EL (cell line): ENCODE measurements at regions not wholly inside any gene's neighbourhood (a gene's known extent, or its start where the extent isn't known, plus 50 kb on each side); places are given as distances from the start of the nearest gene placed in this dataset.

ENCODE experiments used
- DNase-seq: peaks from one replicate; pipeline ENCODE4 v3.0.0-alpha.2; 2016

DNA sequence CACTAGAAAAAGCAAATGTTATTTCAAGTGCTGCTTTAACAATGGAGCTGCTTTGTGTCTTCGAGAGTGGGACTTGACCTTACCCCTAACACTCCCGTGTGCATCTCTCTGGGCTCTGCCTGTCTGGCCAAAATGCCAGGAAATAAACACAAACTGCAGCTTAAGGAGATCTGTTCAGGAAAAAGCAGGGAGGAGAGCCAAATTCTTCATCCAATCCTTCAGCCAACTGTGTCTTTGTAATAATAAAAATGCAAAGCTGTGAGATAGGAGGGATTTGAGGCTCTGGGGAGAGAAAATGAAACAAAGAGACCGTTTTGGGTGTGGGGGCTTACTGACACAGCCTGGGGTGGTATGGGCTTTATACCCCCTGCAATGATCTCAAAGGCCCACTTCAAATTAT lies 85.8 kb upstream of the WSCD2 start:
- no peak for DNase-seq

DNA sequence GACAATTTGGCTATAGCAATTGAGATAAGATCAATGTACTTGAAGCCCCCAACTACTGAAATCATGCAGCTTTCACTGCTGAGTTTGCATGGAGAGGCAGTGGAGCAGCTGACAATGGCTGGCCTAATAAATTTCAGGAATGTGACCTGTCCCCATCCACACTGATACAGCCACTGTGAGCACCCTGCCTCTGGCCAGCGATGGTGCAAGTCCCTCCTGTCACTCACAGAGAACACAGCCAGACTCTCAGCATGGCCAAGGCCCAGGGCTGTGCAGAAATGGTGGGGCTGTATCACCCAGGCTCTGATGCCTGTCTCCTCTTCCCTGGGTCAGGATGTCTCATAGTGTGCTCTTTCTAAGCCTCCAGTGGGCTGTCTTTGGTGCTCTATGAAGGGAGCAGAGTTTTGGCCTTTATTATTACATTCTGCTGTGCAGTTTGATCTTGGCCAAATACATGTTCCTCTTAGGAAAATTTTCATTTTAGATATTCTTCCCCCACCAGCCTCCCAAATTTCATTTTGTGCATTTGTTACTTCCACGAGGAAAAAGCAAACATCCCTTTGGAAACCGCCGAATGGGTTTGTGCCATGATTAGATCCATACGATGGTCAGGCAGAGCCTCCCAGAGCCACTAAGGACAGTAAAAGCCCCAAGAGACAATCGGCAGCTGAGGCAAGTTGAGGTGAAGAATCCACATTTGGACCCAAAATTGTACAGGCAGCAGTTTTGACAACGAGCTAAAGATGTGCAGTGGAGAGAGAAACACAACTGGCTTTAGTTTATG lies 85.1 kb upstream of the WSCD2 start:
- DNase-seq = no peak

DNA sequence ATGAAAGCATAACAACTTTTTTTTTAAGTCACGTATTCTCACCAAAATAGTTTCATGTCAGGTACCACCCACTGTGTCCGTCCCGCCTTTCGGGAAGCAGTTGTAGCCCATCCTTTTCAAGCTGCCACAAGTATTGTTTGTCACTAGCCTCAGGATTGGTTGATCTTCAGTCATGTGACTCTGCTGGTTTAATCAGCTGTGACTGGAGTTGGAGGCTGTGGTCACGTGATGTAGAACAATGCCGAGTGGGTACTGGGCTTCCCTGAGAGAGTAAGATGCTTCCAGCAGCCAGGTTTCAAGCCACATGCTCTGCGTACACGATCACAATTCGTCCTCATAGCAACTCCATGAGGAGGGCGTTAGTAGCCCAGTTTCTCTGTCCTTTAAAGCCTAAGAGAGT lies 83.0 kb upstream of the WSCD2 start:
- DNase-seq = no peak

DNA sequence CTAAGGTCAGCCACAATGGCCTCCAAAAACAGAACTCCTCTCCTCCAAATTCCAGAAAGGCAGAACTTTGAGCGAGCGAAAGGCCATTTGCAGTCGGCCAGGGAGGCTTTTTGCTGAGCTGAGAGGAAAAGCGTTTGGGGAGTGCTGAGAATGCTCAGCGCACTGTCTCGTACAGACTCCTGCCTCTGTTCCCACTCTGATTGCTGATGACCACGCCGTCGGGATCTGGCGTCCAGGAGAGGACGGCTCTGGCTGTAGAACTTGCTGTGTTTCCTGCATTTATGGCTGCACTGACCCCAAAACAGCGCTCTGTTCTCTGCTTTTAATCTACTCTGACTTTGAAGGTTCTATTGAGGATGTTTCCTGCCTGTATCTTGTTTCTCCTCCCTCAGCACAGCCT lies 82.4 kb upstream of the WSCD2 start:
- no peak for DNase-seq

DNA sequence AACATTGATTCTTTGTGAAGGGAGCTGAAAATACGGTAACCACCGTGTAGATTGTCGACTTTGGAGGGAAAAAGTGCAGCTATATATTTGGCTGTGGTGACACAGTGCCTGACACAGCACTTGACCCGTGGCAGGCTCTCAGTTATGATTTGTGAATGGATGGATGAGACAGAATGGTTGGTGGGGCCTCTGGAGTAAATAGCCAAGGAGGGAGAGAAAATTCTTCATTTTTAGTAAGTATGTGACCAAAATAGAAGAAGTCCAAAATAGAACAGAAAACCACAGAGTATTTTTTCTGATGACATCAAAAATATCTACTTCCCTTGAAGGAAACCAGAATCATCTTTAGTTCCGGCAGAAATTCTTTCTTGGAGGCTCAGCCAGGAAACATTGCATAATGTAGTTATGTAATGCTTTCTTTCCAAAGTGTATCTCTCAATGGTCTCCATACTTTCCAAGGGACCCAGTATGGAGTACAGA lies 82.0 kb upstream of the WSCD2 start:
- DNase-seq = no peak

DNA sequence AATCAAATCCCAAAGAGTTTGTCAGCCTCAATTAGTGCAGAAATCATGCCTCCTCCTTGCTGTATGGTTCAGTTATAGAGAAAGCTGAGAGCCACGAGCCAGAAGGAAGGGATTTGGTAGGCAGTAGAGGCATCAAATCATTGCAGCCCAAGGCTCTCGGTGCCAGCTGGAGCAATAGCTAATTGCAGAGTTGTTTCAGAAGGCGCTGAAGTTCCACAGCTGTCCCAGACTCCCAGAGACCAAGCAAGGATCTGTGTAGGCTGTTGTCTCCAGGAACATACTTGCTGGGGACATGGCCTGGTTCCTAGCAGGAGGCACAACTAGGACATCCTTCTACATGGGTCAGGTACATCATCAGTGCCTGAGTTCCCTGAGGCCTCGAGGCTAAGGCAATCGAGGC lies 80.4 kb upstream of the WSCD2 start:
- no peak for DNase-seq

DNA sequence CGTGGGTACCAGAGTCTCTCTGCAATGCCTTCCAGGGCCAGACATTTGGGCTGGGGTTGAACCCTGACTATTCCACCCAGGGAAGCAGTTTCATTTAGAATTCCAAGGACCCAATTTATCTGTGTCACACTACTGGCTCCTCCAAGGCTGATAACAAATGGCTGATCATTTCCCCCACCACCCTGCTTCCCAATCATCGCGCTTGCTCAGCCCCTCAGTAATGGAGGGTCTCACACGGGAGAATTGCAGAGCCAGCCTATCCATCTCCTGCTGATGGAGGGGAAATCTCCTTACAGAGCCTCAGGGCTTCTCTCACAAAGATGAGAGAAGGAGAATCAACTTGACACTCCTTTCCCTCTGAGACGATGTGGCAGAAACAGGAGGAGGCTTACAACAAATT lies 78.4 kb upstream of the WSCD2 start:
- no peak for DNase-seq

DNA sequence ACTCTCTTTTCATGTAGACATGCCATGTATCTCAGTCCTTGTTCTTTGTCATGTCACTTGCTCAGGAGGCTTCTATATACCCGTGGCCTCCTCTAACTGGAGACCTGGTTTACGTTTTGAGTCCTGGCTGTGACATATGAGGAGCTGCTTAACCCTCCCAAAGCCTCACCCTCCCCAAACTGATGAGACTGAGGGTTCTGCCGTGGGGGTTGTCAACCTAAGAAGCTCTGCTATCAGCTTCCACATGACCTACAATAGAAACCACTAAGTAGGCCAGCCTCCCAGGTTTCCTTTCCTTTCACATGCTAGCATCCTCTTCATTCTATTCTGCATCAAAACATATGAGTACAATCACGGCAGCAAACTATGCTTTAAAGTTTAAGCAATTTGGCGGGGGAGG lies 76.8 kb upstream of the WSCD2 start:
- no peak for DNase-seq

DNA sequence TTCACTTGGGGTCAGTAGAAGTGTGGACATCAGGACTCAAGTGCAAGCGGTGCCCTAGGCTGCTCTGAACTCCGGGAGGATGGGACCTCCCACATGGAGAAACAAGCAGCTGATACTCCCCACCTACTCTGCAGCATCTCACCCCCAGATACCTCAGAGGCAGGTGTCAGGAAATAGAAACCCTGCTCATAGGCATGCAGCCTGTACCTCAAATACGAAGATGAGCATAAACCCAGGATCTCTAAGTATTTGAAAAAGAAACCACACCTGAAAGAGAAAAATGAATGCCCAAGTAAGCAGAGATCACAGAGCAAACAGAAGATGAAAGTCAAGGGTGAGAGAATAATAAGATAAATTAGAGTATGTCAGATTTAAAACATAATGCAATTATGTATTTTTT lies 75.6 kb upstream of the WSCD2 start:
- no peak for DNase-seq

DNA sequence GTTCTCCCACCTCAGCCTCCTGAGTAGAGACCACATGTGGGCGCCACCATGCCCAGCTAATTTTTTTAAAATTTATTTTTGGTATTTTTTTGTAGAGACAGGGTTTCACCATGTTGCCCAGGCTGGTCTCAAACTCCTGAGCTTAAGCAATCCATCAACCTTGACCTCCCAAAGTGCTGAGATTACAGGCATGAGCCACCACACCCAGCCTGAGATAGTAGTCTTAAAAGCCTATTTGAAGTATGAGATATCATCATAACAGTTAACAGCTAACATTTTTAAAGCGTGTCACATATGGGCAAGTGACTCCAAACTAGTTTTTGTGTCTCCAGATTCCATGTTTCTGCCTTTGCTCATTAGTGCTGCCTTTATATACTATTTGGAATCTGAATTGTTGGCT lies 74.6 kb upstream of the WSCD2 start:
- DNase-seq = no peak

DNA sequence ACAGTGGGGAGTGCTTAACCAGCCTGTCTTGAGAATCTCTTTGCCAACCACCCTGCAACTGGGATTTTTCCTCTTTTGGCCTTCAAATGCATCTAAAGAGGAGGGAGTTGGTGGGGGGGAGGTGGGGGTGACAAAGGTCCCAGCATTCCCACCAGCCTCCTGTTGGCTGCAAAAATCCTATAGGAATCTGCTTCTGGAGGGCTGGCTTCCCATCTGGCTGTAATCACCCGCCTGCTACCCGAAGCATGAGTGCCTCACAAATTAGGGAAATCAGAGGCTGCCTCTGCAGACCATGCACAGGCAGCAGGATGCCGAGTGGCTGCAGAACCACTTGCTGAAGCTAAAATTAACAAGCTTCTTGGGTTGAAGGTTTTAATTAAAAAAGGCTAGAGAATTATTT lies 73.9 kb upstream of the WSCD2 start:
- no peak for DNase-seq

DNA sequence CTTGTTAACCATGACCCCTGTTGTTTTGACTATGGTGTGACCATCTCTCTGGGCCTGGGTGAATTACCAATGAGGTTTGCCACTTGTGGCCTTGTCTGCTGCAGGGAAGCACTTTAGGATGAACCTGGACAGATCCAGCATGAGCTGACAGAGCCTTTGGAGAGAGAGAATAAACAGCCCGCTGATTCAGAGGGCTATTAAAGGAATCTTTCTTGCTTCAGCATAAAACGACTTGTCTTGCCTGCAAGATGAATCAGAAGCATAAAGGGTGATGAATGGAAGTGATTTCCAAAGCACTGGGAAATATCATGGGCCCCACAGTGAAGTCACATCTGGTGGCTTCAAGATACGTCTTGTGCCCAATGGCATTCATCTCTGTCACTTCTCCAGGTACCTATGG lies 69.0 kb upstream of the WSCD2 start:
- no peak for DNase-seq

DNA sequence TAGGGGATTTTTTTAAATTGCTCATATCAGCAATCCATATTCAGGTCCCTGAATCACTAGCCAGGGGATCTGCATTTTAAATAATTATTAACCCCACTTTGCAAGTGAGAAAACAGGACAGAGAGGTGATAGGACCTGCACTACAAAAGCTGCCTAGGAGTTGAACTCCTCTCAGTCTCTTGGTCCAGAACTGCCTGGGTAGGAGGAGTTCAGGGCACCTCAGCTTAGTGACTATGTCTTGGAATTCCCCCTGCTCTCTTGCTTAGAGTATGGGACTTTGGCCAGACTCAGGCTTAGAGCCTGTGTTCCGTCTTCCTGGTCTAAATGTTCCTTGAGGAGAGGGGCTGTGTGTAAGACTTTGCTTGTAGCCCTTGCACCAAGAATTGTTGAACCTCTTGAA lies 68.2 kb upstream of the WSCD2 start:
- DNase-seq = no peak

DNA sequence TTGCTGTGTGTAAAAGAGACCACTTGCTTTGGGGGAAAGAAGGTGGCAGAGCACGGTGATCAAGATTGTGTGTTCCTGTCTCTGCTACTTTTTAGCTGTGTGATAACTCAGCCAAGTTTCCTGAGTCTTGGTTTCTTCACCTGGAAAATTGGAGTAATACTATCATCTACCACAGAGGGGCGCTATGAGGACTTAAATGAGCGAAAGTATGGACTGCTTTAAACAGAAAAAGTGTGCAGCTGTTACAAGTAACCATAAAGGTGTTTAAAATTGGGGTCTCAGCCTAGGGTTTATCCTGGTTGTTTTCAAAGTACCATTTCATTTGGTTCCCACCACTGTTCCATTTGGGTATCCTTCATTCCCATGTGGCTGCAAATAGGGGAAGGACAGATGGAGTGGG lies 65.9 kb upstream of the WSCD2 start:
- DNase-seq = peak; percentile 18

DNA sequence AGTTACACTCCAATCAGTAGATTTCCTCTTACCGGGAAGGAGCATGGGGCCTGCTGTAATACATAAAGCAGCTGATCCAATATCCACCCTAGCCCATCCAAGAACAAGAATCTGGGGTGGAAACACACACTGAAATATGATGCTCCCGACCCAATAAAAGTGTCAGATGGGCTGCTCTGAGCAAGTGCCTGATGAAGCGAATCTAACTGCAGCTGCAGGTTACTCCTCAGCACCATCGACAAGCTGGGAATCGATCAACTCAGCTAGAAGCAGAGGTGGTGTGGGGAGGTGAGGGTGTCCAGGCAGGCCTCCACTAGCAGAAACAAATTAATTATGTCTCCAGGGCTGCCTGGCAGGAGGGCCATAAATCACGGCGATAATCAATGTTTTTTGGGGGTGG lies 64.0 kb upstream of the WSCD2 start:
- no peak for DNase-seq

DNA sequence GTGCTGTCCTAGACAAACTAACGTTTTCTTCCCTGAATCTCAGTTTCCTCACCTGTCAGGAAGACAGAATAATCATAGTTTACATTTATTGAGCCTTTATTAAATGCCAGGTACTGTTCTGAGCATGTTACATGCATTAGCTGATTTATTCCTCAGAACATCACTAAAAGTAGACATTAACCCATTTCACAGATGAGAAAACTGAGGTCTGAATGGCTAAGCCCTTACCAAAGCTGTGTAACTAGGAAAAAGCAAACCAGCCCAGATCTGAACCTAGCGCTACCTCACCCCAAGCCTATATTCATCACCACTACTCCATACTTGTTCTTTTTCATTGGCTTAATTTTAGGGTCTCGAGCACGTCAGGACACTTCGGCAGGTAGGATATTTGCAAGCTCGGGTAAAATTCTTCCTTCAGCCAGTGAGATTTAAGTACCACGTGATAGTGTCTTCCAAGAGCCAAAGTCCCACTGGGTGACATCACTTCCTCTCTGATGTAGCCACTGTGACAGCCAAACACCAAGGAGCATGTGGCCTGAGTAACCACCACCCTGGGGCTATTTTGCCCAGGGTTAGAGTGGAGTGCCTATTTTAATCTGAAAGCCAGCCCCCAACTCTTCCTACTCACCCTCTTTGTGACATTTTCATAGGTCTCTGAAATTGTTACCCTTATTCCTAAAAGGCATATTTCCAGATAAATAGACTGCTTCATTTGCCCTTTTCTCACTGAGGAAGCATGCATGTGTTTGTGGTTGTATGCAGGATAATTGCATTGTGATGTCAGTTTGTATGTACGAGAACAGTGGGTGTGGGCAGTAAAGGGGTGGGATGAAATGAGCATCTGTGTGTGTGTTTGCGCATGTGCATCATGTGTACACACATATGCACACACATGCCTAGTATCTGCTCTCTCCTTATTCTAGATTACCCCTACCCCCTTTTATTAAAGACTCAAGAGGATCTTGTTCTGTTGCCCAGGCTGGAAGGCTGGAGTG lies 62.2 kb upstream of the WSCD2 start:
- peak; percentile 5 for DNase-seq

DNA sequence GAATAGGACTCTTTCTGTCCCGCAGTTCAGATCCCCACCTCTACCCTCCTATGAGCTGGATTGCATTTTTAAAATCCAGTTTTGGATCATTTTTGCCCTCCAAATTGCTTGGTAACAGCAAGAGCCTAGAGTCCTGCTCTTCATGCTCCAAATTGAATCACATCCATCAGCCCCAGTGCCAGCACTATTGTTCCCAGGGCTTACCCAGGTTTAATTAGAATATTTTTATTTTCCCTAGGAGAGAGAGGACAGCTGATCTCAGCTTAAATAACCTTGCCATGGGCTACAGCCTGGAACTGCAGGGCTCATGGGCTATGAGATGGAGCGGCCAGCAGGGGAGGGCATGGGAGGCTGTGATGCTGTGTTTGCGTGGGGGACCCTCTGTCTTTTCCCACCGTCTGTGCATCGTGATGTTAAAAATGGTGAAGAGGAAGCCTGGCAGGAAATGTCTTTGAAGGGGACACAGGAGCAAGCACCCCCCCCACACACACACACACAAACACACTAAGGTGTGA lies 59.4 kb upstream of the WSCD2 start:
- no peak for DNase-seq

DNA sequence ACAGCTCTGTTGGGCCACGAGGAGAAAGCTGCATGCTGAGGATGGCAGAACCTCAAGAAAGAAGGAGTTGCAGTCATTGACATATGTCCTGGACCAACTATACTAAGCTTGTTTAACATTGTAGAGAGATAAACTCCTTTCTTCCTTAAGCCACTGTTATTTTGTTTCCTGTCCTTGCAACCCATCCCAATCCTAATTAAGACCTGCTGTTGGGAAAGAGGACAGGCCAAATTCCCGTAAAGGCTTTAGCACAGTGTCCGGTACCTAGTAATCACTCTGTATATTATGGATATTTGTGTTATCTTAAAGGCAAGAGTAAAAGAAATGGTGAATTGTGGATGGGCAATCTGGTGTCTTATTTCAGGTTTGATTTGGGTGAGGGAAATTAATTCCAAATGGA lies 53.5 kb upstream of the WSCD2 start:
- no peak for DNase-seq

DNA sequence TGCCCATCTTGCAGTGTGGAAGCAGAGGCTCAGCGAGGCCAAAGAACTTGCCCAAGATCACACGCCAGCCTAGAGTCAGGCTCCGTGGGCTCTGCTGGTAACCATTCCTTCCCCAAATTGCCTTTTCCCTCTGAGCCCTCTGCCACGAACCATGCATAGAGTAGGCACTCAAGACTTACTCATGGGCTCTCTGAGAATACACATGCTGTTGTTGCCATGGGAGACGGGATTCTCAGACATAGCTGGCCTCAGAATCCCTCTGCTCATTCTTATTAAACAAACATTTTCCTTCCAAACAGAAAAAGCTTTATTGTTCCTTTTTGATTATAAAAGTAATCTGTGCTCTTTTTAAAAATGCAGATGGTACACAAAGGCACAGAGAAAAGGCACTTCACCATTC lies 52.5 kb upstream of the WSCD2 start:
- no peak for DNase-seq

DNA sequence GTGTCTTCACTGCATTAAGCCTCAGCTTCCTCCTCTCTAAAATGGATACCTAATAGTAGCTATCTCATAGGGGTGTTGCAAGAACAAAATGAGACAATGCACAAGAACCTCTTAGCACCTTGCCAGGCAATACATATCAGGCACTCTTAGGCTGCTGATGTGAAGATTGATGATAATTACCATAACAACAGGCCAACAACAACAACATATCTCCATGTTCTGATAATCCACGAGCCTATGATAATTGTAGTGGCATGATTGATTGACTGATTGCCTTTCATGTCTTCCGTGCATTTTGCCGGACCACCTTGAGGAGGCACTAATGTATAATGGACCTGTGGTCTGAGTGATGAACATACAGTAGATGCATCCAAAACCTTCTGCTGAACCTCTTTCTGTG lies 50.7 kb upstream of the WSCD2 start:
- DNase-seq = no peak
